HepG2 (cell line): ENCODE measurements at regions not wholly inside any gene's neighbourhood (a gene's known extent, or its start where the extent isn't known, plus 50 kb on each side); places are given as distances from the start of the nearest gene placed in this dataset.

Source experiments
- ATAC-seq: fragments of 200-7000 bp; cut with Tn5 transposase; 3 replicates; pipeline ENCODE4 v1.9.1; 2020; ENCODE audit warnings: mild to moderate bottlenecking, moderate library complexity
- BruUV-seq: library from RNA; stranded (reverse); fragments of 400-500 nt; replicated peaks from 2 replicates; lab custom pipeline; 2021; lab: Mats Ljungman, UMichigan
- CTCF ChIA-PET: fragments of 300-600 bp; formaldehyde crosslinking; extraction: SDS; loops from one replicate; lab custom pipeline; 2021; ENCODE audit warnings: low total read pairs, inconsistent platforms, low intra/inter-chr PET ratio; lab: Yijun Ruan, JAX
- POLR2A ChIA-PET: fragments of 350-600 bp; sonication (Branson Sonifier 250); formaldehyde crosslinking; loops from one replicate; lab custom pipeline; 2020; ENCODE audit warnings: antibody characterized with exemption, inconsistent platforms; lab: Yijun Ruan, JAX
- DNase-seq: peaks from one replicate; pipeline ENCODE4 v3.0.0-alpha.2; 2015; ENCODE audit warnings: low spot score
- FAIRE-seq: peaks from 3 replicates; lab custom pipeline; 2011; peaks lifted over from hg19 to GRCh38; lab: Jason Lieb, UNC
- H2AFZ ChIP-seq: one replicate; pipeline ENCODE4 v1.6.1; 2011; ENCODE audit warnings: low read length, inconsistent platforms
- H3K27ac ChIP-seq: fragments of 300-600 bp; 3 replicates; pipeline ENCODE4 v1.8.0; 2011; ENCODE audit warnings: mixed run types, mild to moderate bottlenecking, mixed read lengths, low read length, inconsistent platforms; ENCODE audit not compliant: insufficient read depth; ENCODE audit errors: extremely low read length
- H3K27me3 ChIP-seq, 2 experiments: fragments of 200-600 bp in 1 of 2; 2 replicates in 1 of 2; 3 replicates in 1 of 2; pipeline versions ENCODE4 v1.6.0 to v1.8.0; 2011; ENCODE audit warnings: low read length in 2 of 2, mild to moderate bottlenecking in 2 of 2, moderate library complexity in 2 of 2, inconsistent platforms in 1 of 2; ENCODE audit not compliant: insufficient read depth in 2 of 2, control insufficient read depth in 1 of 2
- H3K36me3 ChIP-seq, 2 experiments: fragments of 200-600 bp in 1 of 2; replicated peaks in 1 of 2; 2 replicates in 1 of 2; 3 replicates in 1 of 2; pipeline versions ENCODE4 v1.5.1 to v1.8.0; 2011; ENCODE audit warnings: low read length in 2 of 2, inconsistent platforms in 1 of 2; ENCODE audit not compliant: insufficient read depth in 2 of 2, control insufficient read depth in 1 of 2
- H3K4me1 ChIP-seq: 2 replicates; pipeline ENCODE4 v1.5.1; 2012; ENCODE audit warnings: low read length, inconsistent platforms; ENCODE audit not compliant: insufficient read depth
- H3K4me2 ChIP-seq: 2 replicates; pipeline ENCODE4 v1.6.0; 2011; ENCODE audit warnings: low read depth, low read length, inconsistent platforms
- H3K4me3 ChIP-seq, 3 experiments: fragments of 200-600 bp in 1 of 3; sonication (generic), shearing (Covaris generic) in 1 of 3; replicated peaks in 1 of 3; 2 replicates each; pipeline ENCODE4 v1.5.1; 2011 to 2016; ENCODE audit warnings: low read length in 3 of 3, inconsistent platforms in 2 of 3, low read depth in 2 of 3, mild to moderate bottlenecking in 2 of 3, control low read depth in 1 of 3, mixed read lengths in 1 of 3; ENCODE audit not compliant: insufficient read depth in 1 of 3
- H3K79me2 ChIP-seq: one replicate; pipeline ENCODE4 v1.6.1; 2011; ENCODE audit warnings: low read length, inconsistent platforms; ENCODE audit not compliant: insufficient read depth
- H3K9ac ChIP-seq: 2 replicates; pipeline ENCODE4 v1.6.0; 2011; ENCODE audit warnings: mild to moderate bottlenecking, low read depth, low read length, inconsistent platforms; ENCODE audit not compliant: insufficient read depth
- H3K9me3 ChIP-seq: 2 replicates; pipeline ENCODE4 v1.5.1; 2012; ENCODE audit warnings: mild to moderate bottlenecking, low read length
- H4K20me1 ChIP-seq: 2 replicates; pipeline ENCODE4 v1.6.0; 2011; ENCODE audit warnings: inconsistent platforms, mild to moderate bottlenecking, low read length, moderate library complexity; ENCODE audit not compliant: insufficient read depth
- CCAR2 ChIP-seq: fragments of 200-400 bp; formaldehyde crosslinking; optimal IDR thresholded peaks from 2 replicates; pipeline ENCODE3; 2018; ENCODE audit warnings: low read depth, mild to moderate bottlenecking, low read length, moderate library complexity
- CREM ChIP-seq, 2 experiments: sonication (generic) in 1 of 2; formaldehyde crosslinking in 1 of 2; IDR thresholded peaks; 2 replicates each; pipeline versions ENCODE4 v1.4.0 to v1.6.1; 2016 to 2020; ENCODE audit warnings: antibody characterized with exemption in 1 of 2, mild to moderate bottlenecking in 1 of 2, missing genetic modification reagents in 1 of 2
- FIP1L1 ChIP-seq: fragments of 200-400 bp; formaldehyde crosslinking; IDR thresholded peaks from 2 replicates; pipeline ENCODE4 v1.6.1; 2018; ENCODE audit warnings: low read depth, mild to moderate bottlenecking, low read length, moderate library complexity, borderline replicate concordance; ENCODE audit not compliant: insufficient read depth
- KAT2B ChIP-seq: fragments of 150-350 bp; IDR thresholded peaks from 2 replicates; pipeline ENCODE4 v1.6.1; 2014; ENCODE audit warnings: low read depth, low read length, borderline replicate concordance
- MLXIP ChIP-seq: sonication (generic); formaldehyde crosslinking; IDR thresholded peaks from 2 replicates; pipeline ENCODE4 v1.9.0; 2021; ENCODE audit warnings: missing genetic modification reagents, borderline replicate concordance
- MXD1 ChIP-seq: sonication (generic); formaldehyde crosslinking; IDR thresholded peaks from 2 replicates; pipeline ENCODE4 v1.4.0; 2020; ENCODE audit warnings: mild to moderate bottlenecking, missing genetic modification reagents
- NCOA5 ChIP-seq: sonication (generic); formaldehyde crosslinking; IDR thresholded peaks from 2 replicates; pipeline ENCODE4 v1.4.0; 2020; ENCODE audit warnings: missing genetic modification reagents
- PREB ChIP-seq: sonication (generic); formaldehyde crosslinking; IDR thresholded peaks from 2 replicates; pipeline ENCODE4 v1.4.0; 2020; ENCODE audit warnings: missing genetic modification reagents
- RBM39 ChIP-seq: fragments of 200-400 bp; formaldehyde crosslinking; IDR thresholded peaks from one replicate; pipeline ENCODE4 v1.6.1; 2018; ENCODE audit warnings: antibody characterized with exemption, mild to moderate bottlenecking, low read depth, low read length; ENCODE audit not compliant: poor library complexity, severe bottlenecking
- RNF219 ChIP-seq: sonication (generic); formaldehyde crosslinking; IDR thresholded peaks from 2 replicates; pipeline ENCODE4 v1.5.0; 2020; ENCODE audit warnings: mild to moderate bottlenecking, missing genetic modification reagents
- SETDB1 ChIP-seq: sonication (generic); formaldehyde crosslinking; IDR thresholded peaks from 2 replicates; pipeline ENCODE4 v1.5.1; 2020; ENCODE audit warnings: missing genetic modification reagents, mild to moderate bottlenecking, borderline replicate concordance
- TSC22D2 ChIP-seq: sonication (generic); formaldehyde crosslinking; IDR thresholded peaks from 2 replicates; pipeline ENCODE4 v1.5.1; 2020; ENCODE audit warnings: missing genetic modification reagents, mild to moderate bottlenecking, borderline replicate concordance
- ZNF160 ChIP-seq: sonication (generic); formaldehyde crosslinking; IDR thresholded peaks from 2 replicates; pipeline ENCODE4 v1.8.0; 2022; ENCODE audit warnings: mild to moderate bottlenecking, inconsistent platforms, missing genetic modification reagents
- ZNF543 ChIP-seq: sonication (generic); formaldehyde crosslinking; IDR thresholded peaks from 2 replicates; pipeline ENCODE4 v1.4.0; 2020; ENCODE audit warnings: mild to moderate bottlenecking, missing genetic modification reagents
- ZNF556 ChIP-seq: sonication (generic); formaldehyde crosslinking; IDR thresholded peaks from 2 replicates; pipeline ENCODE4 v1.4.0; 2020; ENCODE audit warnings: mild to moderate bottlenecking, missing genetic modification reagents, borderline replicate concordance
- ZNF83 ChIP-seq: sonication (generic); formaldehyde crosslinking; IDR thresholded peaks from 2 replicates; pipeline ENCODE4 v1.4.0; 2020; ENCODE audit warnings: missing genetic modification reagents, mild to moderate bottlenecking, borderline replicate concordance
- WGBS: methylation state at CpG from one replicate; pipeline ENCODE4 v1.1.6; 2017; ENCODE audit warnings: low lambda C conversion rate; 5-methylcytosine and 5-hydroxymethylcytosine counted together
- in situ Hi-C: cut with HindIII; loops from 2 replicates; pipeline ENCODE4 v1.10.0; 2017; ENCODE audit warnings: low pct_unique_long_range_greater_than_20kb; ENCODE audit not compliant: extremely low pct_ligation_motif_present
- intact Hi-C: fragments of 100-400 bp; cut with micrococcal nuclease; formaldehyde crosslinking; loops from one replicate; pipeline ENCODE4 v1.10.0; 2022; ENCODE audit not compliant: unreplicated experiment

- intact Hi-C loops = no loop called here
- in situ Hi-C loops = loop anchor here (5.0 kb wide), 1 partner anchor 65 kb away; no protein-coding TSS in a partner anchor
These were observed 130.8 kb upstream of the TWIST2 start for GRCh38 chr2:238717084-238717483.

More at GRCh38 chr2:238717084-238717483, 130.8 kb upstream of the TWIST2 start:
- Histone ChIP-seq H3K36me3 (no peaks in the 10 kb centered on the region), H3K4me3 (no peak overlapping the region), H3K4me1 (no peaks in the 10 kb centered on the region), H4K20me1 (no peaks in the 10 kb centered on the region), H3K27me3 (peaks cover 0 to 18% of the 10 kb centered on the region in 2 experiments; a peak in 4 of 5 replicates), H3K4me2 (no peak overlapping the region), H3K9ac (no peak overlapping the region), H3K9me3 (no peaks in the 10 kb centered on the region), H3K27ac (no peak overlapping the region), H2AFZ (no peak overlapping the region), H3K79me2 (no peaks in the 10 kb centered on the region)
- FAIRE-seq (no peak), DNase-seq (no peak), ATAC-seq (no peak)
- ChIA-PET CTCF (no interaction called here), POLR2A (no interaction called here)
- WGBS = 37% methylated on average over 9 of the region's 9 CpGs
- no TSS peak for BruUV-seq
- TF ChIP-seq ZNF160 (CRISPR knock-in tag) = no peak
- TF ChIP-seq ZNF83 (CRISPR knock-in tag) = no peak
- no peak for TF ChIP-seq NCOA5
- no peak for TF ChIP-seq MXD1
- TF ChIP-seq RBM39 = no peak
- no peak for TF ChIP-seq PREB (CRISPR knock-in tag)
- TF ChIP-seq ZNF543 (CRISPR knock-in tag) = no peak
- no peak for TF ChIP-seq CREM (IDR thresholded peaks at IDR 0.05)
- no peak for TF ChIP-seq CREM (CRISPR knock-in tag; IDR thresholded peaks at IDR 0.05)
- TF ChIP-seq KAT2B = no peak
- TF ChIP-seq TSC22D2 (CRISPR knock-in tag) = no peak
- TF ChIP-seq MLXIP (CRISPR knock-in tag) = no peak
- no peak for TF ChIP-seq SETDB1 (CRISPR knock-in tag)
- TF ChIP-seq FIP1L1 = no peak
- TF ChIP-seq ZNF556 (CRISPR knock-in tag) = no peak
- no peak for TF ChIP-seq CCAR2
- TF ChIP-seq RNF219 = no peak
